A673 (cell line): ENCODE measurements at regions not wholly inside any gene's neighbourhood (a gene's known extent, or its start where the extent isn't known, plus 50 kb on each side); places are given as distances from the start of the nearest gene placed in this dataset.

Source experiments
- BruUV-seq: library from RNA; stranded (reverse); fragments of 400-500 nt; replicated peaks from 2 replicates; lab custom pipeline; 2021; lab: Mats Ljungman, UMichigan
- CTCF ChIA-PET: fragments of 300-600 bp; sonication (Branson Sonifier 250); formaldehyde crosslinking; loops from one replicate; lab custom pipeline; 2022; ENCODE audit warnings: antibody characterized with exemption; lab: Charles Lee
- POLR2A ChIA-PET: fragments of 300-600 bp; sonication (Branson Sonifier 250); formaldehyde crosslinking; loops from one replicate; lab custom pipeline; 2022; ENCODE audit warnings: antibody characterized with exemption; ENCODE audit not compliant: low non-redundant PET; lab: Charles Lee
- DNase-seq: peaks from one replicate; pipeline ENCODE4 v3.0.0-alpha.2; 2015; ENCODE audit warnings: low spot score
- H3K27ac ChIP-seq: fragments of 200-600 bp; sonication (generic); 2 replicates; pipeline ENCODE4 v1.5.1; 2016; ENCODE audit warnings: mixed run types, low read depth, mild to moderate bottlenecking, mixed read lengths, antibody characterized with exemption, low read length; ENCODE audit not compliant: poor library complexity, severe bottlenecking
- H3K27me3 ChIP-seq: fragments of 200-600 bp; sonication (generic); replicated peaks from 2 replicates; pipeline ENCODE4 v1.6.1; 2017; ENCODE audit warnings: mixed run types, low read depth, mild to moderate bottlenecking, mixed read lengths, antibody characterized with exemption, low read length; ENCODE audit not compliant: insufficient read depth, poor library complexity
- H3K36me3 ChIP-seq: fragments of 200-600 bp; sonication (generic); 2 replicates; pipeline ENCODE4 v1.6.1; 2016; ENCODE audit warnings: mixed run types, mild to moderate bottlenecking, mixed read lengths, antibody characterized with exemption, low read length; ENCODE audit not compliant: insufficient read depth, poor library complexity, severe bottlenecking
- H3K4me1 ChIP-seq: fragments of 200-600 bp; sonication (generic); 2 replicates; pipeline ENCODE4 v1.6.1; 2017; ENCODE audit warnings: mixed run types, mild to moderate bottlenecking, mixed read lengths, antibody characterized with exemption, low read length; ENCODE audit not compliant: insufficient read depth, poor library complexity, severe bottlenecking
- H3K4me3 ChIP-seq: fragments of 200-600 bp; sonication (generic); 2 replicates; pipeline ENCODE4 v1.5.1; 2016; ENCODE audit warnings: low read depth, mixed run types, mild to moderate bottlenecking, mixed read lengths, low read length; ENCODE audit not compliant: poor library complexity, severe bottlenecking
- H3K9me3 ChIP-seq: fragments of 200-600 bp; sonication (generic); 2 replicates; pipeline ENCODE4 v1.6.1; 2016; ENCODE audit warnings: mixed run types, low read depth, mild to moderate bottlenecking, mixed read lengths, antibody characterized with exemption, low read length; ENCODE audit not compliant: poor library complexity, severe bottlenecking
- EZH2 ChIP-seq: fragments of 200-600 bp; sonication (generic); IDR thresholded peaks from 2 replicates; pipeline ENCODE4 v1.6.1; 2017; ENCODE audit warnings: borderline replicate concordance, low read depth, mild to moderate bottlenecking, mixed read lengths, antibody characterized with exemption, low read length; ENCODE audit not compliant: poor library complexity, severe bottlenecking
- intact Hi-C: fragments of 100-400 bp; cut with micrococcal nuclease; formaldehyde crosslinking; loops from one replicate; pipeline ENCODE4 v1.10.0; 2022; ENCODE audit not compliant: unreplicated experiment
- TF ChIP-seq, protein P1 (sequence below): fragments of 300-800, 200-600 bp; sonication (generic); conservative IDR thresholded peaks from 2 replicates; pipeline ENCODE4 v1.5.1; 2017; ENCODE audit warnings: low read depth, mild to moderate bottlenecking, antibody characterized with exemption, low read length, moderate library complexity, mixed read lengths

DNA sequence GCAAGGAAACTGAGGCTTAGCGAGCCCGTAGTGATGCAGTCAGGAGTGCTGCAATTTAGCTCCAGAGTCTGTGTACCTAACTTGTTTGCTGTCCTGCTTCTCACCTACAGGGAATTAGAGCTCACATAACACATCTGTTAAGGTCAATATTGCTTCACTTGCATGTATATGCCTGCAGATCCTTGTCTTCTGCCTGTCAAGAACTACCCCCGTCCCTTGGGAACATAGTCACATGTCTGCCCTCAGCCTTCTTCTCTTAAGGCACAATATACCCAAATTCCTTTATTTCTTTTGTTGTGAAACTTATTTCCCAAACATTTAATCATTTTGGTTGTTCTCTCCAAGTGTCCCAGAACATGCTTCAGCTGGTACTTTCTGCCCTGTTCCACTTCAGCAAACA lies 103.3 kb upstream of the LEF1 start:
- no peak for DNase-seq
- Histone ChIP-seq H3K27me3 (no peaks in the 10 kb centered on the region), H3K9me3 (no peaks in the 10 kb centered on the region), H3K4me1 (no peaks in the 10 kb centered on the region), H3K36me3 (no peaks in the 10 kb centered on the region), H3K27ac (no peak overlapping the region), H3K4me3 (no peak overlapping the region)
- intact Hi-C loops: no loop called here
- ChIA-PET POLR2A (no interaction called here), CTCF (no interaction called here)
- no TSS peak for BruUV-seq
- TF ChIP-seq, protein P1, sequence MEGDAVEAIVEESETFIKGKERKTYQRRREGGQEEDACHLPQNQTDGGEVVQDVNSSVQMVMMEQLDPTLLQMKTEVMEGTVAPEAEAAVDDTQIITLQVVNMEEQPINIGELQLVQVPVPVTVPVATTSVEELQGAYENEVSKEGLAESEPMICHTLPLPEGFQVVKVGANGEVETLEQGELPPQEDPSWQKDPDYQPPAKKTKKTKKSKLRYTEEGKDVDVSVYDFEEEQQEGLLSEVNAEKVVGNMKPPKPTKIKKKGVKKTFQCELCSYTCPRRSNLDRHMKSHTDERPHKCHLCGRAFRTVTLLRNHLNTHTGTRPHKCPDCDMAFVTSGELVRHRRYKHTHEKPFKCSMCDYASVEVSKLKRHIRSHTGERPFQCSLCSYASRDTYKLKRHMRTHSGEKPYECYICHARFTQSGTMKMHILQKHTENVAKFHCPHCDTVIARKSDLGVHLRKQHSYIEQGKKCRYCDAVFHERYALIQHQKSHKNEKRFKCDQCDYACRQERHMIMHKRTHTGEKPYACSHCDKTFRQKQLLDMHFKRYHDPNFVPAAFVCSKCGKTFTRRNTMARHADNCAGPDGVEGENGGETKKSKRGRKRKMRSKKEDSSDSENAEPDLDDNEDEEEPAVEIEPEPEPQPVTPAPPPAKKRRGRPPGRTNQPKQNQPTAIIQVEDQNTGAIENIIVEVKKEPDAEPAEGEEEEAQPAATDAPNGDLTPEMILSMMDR: no peak
- TF ChIP-seq EZH2: no peak

DNA sequence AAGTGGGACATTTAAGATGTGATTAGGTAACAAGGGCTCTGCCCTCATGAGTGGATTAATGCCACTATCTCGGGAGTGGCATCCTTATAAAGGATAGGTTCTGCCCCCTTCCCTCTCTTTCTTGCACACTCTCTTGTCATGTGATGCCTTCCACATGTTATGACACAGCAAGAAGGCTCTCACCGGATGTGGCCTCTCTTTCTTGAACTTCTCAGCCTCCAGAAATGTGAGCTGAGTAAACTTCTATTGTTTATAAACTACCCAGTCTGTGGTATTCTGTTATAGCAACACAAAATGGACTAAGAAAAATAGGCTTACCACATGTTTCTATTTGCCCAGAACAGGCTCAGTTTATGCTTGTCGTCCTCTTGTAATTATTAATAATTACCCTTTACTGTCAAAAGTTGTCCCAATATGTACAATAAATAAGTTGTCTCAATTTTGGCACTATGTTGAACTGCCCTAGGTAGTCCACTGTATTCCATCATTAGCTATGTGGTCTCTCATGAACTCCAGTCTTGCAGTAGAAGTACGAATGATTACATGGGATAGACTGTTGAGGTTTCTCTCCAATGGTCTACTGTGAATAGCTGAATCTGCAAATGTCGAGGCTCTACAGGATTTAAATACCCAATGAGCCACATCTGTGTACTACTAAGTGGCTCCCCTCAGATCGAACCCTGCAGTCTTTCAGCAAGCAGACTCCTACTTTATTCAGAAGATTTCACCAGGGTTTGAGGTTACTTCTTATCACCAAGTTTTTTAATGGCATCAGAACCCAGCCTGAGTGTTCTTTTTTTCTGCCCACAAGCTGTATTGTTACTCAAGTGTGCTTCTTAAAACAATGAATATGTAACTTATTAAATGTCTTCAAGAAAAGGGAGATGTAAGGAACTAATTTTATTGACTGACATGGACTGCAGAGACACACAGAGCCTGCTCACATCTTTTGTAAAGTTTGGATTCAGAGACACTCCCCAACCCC lies 102.0 kb upstream of the LEF1 start:
- H3K9me3 ChIP-seq: no peaks in the 10 kb centered on the region
- no peak for DNase-seq
- ChIA-PET POLR2A (no interaction called here), CTCF (no interaction called here)
- H3K4me1 ChIP-seq: no peaks in the 10 kb centered on the region
- no TSS peak for BruUV-seq
- no peak overlapping the region for H3K4me3 ChIP-seq
- no peaks in the 10 kb centered on the region for H3K27me3 ChIP-seq
- intact Hi-C loops: no loop called here
- TF ChIP-seq EZH2: no peak
- H3K36me3 ChIP-seq: no peaks in the 10 kb centered on the region
- no peak overlapping the region for H3K27ac ChIP-seq

DNA sequence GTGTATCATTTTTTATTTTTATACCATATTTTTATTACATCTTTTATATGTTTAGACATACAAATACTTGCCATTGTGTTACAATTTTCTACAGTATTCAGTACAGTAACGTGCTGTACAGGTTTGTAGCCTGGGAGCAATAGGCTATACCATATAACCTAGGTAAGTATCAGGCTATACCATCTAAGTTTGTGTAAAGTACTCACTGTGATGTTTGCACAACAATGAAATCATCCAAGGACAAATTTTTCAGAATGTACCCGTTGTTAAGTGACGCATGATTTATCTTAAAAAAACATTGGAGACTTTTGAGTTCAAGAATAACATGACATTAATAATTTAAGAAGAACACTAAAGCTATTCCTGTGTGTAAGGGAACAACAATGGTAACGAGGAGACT lies 96.0 kb upstream of the LEF1 start:
- no peak for DNase-seq
- H3K9me3 ChIP-seq: no peaks in the 10 kb centered on the region
- no peak overlapping the region for H3K27ac ChIP-seq
- no peaks in the 10 kb centered on the region for H3K27me3 ChIP-seq
- no TSS peak for BruUV-seq
- no peak overlapping the region for H3K4me3 ChIP-seq
- TF ChIP-seq EZH2: no peak
- TF ChIP-seq, protein P1: no peak
- H3K4me1 ChIP-seq: no peaks in the 10 kb centered on the region
- no peaks in the 10 kb centered on the region for H3K36me3 ChIP-seq
- ChIA-PET POLR2A (interaction anchor here (0.6 kb wide), 1 partner anchor 58 kb away, joined by 6 read pairs; no protein-coding TSS in a partner anchor), CTCF (no interaction called here)
- intact Hi-C loops: no loop called here
